ENCODE measurements at regions not wholly inside any gene's neighbourhood (a gene's known extent, or its start where the extent isn't known, plus 50 kb on each side); places are given as distances from the start of the nearest gene placed in this dataset.

- TF ChIP-seq, protein P1, sequence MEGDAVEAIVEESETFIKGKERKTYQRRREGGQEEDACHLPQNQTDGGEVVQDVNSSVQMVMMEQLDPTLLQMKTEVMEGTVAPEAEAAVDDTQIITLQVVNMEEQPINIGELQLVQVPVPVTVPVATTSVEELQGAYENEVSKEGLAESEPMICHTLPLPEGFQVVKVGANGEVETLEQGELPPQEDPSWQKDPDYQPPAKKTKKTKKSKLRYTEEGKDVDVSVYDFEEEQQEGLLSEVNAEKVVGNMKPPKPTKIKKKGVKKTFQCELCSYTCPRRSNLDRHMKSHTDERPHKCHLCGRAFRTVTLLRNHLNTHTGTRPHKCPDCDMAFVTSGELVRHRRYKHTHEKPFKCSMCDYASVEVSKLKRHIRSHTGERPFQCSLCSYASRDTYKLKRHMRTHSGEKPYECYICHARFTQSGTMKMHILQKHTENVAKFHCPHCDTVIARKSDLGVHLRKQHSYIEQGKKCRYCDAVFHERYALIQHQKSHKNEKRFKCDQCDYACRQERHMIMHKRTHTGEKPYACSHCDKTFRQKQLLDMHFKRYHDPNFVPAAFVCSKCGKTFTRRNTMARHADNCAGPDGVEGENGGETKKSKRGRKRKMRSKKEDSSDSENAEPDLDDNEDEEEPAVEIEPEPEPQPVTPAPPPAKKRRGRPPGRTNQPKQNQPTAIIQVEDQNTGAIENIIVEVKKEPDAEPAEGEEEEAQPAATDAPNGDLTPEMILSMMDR (IDR thresholded peaks at IDR 0.05; ENCODE audit: low read depth, low read length), result no peak
- TF ChIP-seq, protein P2, sequence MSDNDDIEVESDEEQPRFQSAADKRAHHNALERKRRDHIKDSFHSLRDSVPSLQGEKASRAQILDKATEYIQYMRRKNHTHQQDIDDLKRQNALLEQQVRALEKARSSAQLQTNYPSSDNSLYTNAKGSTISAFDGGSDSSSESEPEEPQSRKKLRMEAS (IDR thresholded peaks at IDR 0.05; ENCODE audit: low read depth, low read length), result no peak
- TF ChIP-seq POLR2A (IDR thresholded peaks at IDR 0.05; ENCODE audit: extremely low read depth, insufficient read length), result no peak
- no peak for TF ChIP-seq MYC (IDR thresholded peaks at IDR 0.05; ENCODE audit: low read depth, low read length)
- no peak for DNase-seq (ENCODE audit: low read depth)
- H3K4me3 ChIP-seq (ENCODE audit: low read depth, low read length), result no peak overlapping the region
These were observed 93.5 kb downstream of the NAB1 start for GRCh38 chr2:190742431-190742830.

DNA sequence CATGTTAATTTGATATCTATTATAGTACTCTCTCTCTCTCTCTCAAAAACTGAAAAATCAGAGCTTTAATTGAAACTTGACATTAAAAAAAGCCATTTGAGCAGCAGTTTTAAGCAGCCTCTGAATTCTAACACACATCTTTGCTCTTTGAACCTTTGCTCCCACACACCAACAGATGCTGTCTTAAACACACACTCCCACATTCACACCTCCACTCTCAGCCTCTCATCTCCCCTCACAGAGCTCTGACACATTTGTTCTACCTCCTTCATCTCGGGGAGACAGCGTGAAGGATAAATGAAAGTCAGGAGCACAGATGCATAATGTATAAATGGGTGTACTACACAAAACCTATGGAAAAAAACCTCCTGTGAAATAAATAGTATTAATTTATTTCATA, 95.2 kb downstream of the NAB1 start:
- H3K4me3 ChIP-seq (ENCODE audit: low read depth, low read length), result no peak overlapping the region
- TF ChIP-seq, protein P1 (IDR thresholded peaks at IDR 0.05; ENCODE audit: low read depth, low read length), result no peak
- TF ChIP-seq, protein P2 (IDR thresholded peaks at IDR 0.05; ENCODE audit: low read depth, low read length), result no peak
- TF ChIP-seq POLR2A (IDR thresholded peaks at IDR 0.05; ENCODE audit: extremely low read depth, insufficient read length) (no peak), MYC (IDR thresholded peaks at IDR 0.05; ENCODE audit: low read depth, low read length) (no peak)
- no peak for DNase-seq (ENCODE audit: low read depth)

- peak; percentile 30 for DNase-seq (ENCODE audit: low read depth)
- TF ChIP-seq, protein P1 (IDR thresholded peaks at IDR 0.05; ENCODE audit: low read depth, low read length), result no peak
- TF ChIP-seq, protein P2 (IDR thresholded peaks at IDR 0.05; ENCODE audit: low read depth, low read length), result no peak
- TF ChIP-seq MYC (IDR thresholded peaks at IDR 0.05; ENCODE audit: low read depth, low read length), result no peak
- no peak for TF ChIP-seq POLR2A (IDR thresholded peaks at IDR 0.05; ENCODE audit: extremely low read depth, insufficient read length)
- no peak overlapping the region for H3K4me3 ChIP-seq (ENCODE audit: low read depth, low read length)
These were observed 98.3 kb downstream of the NAB1 start for GRCh38 chr2:190746971-190747761.

GRCh38 chr2:190748966-190749365, 100.1 kb downstream of the NAB1 start:
- no peak overlapping the region for H3K4me3 ChIP-seq (ENCODE audit: low read depth, low read length)
- TF ChIP-seq, protein P2 (IDR thresholded peaks at IDR 0.05; ENCODE audit: low read depth, low read length), result no peak
- TF ChIP-seq MYC (IDR thresholded peaks at IDR 0.05; ENCODE audit: low read depth, low read length) (no peak), POLR2A (IDR thresholded peaks at IDR 0.05; ENCODE audit: extremely low read depth, insufficient read length) (no peak)
- TF ChIP-seq, protein P1 (IDR thresholded peaks at IDR 0.05; ENCODE audit: low read depth, low read length), result no peak
- DNase-seq (ENCODE audit: low read depth), result no peak

DNA sequence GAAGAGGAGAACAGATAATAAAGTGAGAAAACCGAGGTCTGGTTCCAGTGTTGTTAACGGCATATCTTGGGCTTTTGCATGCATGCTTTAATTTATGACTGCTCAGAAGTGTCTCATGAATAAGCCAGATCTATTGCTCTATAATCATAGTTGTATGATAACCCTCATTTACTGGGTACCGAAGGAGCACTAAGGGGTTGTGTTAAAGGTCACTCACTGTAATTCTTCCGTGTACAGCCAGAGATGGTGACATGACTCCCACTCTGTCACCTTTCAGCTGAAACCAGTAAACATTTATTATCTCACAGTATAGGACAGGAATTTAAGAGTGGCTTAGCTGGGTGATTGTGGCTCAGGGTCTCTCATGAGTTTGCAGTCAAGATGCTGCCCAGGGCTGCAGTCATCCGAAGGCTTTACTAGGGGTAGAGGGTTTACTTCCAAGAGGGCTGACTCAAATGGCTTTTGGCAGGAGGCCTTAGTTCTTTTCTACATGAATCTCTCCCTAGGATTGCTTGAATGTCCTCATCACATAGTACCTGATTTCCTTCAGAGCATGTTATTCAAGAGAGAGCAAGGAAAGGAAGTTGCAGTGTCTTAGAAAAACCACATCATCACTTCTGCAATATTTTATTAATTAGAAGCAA, 107.0 kb downstream of the NAB1 start:
- DNase-seq (ENCODE audit: low read depth), result peak; percentile 14
- TF ChIP-seq MYC (IDR thresholded peaks at IDR 0.05; ENCODE audit: low read depth, low read length), result no peak
- TF ChIP-seq, protein P1 (IDR thresholded peaks at IDR 0.05; ENCODE audit: low read depth, low read length), result no peak
- TF ChIP-seq, protein P2 (IDR thresholded peaks at IDR 0.05; ENCODE audit: low read depth, low read length), result no peak
- no peak for TF ChIP-seq POLR2A (IDR thresholded peaks at IDR 0.05; ENCODE audit: extremely low read depth, insufficient read length)
- no peak overlapping the region for H3K4me3 ChIP-seq (ENCODE audit: low read depth, low read length)

Data from NB4 (cell line).